HG03135 (cell line): ENCODE measurements at regions not wholly inside any gene's neighbourhood (a gene's known extent, or its start where the extent isn't known, plus 50 kb on each side); places are given as distances from the start of the nearest gene placed in this dataset.
"Not testable (repeated sequence)": the region's sequence is repeated elsewhere in the genome, so short reads cannot be mapped to it uniquely, and the experiment has no call there.

Experiments used
- ATAC-seq: cut with Tn5 transposase; IDR thresholded peaks from one replicate; pipeline ENCODE4 v1.9.1; 2021; ENCODE audit warnings: mild to moderate bottlenecking, moderate library complexity; ENCODE audit not compliant: unreplicated experiment

DNA sequence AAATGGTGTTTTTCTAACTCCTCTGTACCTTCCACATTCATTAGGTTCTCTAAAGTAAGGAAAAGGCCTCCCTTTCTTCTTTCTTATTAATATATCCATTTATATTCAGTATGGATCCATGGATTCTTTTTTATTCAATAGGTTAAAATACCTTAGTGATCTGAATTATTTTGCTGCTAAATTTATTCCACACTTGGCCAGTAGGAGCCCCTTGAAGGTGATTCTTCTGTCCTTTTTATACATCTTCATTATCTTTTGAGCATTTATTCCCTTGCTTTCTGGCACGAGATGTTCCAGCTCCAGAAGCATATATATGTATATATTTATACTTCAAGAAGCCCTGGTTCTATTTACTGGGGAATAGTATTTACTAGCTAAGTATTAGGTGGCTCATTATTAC, 311.8 kb upstream of the SGCD start:
- no peak for ATAC-seq

GRCh38 chr5:156019130-156019529, 307.8 kb upstream of the SGCD start:
- no peak for ATAC-seq

DNA sequence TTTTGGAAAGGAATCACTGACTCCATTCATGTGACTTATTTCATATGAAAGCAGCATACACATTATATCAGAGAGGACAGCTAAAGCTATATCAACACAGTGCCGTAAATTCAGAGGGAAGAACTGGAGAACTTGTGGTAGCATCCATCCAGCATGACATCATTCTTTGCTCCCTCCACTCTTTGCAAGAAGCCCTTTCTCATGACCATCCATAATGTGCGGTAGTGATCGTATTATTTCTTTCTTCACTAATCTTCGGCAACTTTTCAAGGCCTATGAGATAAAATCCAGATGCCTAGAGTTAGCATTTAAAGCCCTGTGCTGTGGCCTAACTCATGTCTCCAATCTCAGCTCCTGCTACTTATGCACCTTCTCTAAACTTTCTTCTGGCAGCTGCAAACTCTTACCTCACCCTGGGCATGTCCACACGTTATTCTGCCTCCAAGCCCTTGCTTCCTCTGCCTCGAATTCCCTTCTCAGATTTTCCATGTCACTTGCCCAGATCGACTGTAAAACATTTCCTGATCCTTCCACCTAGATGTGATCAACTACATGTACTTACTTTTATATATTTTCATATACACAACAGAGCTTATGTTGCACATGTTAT, 307.3 kb upstream of the SGCD start:
- ATAC-seq: no peak

GRCh38 chr5:156020647-156021046, 306.3 kb upstream of the SGCD start:
- no peak for ATAC-seq

DNA sequence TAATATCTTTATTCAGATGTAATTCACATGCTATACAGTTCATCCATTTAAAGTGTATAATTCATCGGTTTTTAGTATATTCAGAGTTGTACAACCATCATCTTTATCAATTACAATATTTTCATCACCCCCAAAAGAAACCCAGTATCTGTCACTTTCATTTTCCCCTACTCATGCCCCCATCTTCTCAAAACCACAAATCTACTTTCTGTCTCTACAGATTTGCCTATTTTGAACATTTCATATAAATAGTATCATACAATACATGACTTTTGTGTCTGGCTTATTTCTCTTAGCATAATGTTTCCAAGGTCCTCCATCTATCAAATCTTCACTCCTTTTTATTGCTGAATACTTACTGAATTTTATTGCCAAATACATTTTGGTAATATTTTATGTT, 305.1 kb upstream of the SGCD start:
- no peak for ATAC-seq

GRCh38 chr5:156025656-156026055, 301.3 kb upstream of the SGCD start:
- ATAC-seq: no peak

DNA sequence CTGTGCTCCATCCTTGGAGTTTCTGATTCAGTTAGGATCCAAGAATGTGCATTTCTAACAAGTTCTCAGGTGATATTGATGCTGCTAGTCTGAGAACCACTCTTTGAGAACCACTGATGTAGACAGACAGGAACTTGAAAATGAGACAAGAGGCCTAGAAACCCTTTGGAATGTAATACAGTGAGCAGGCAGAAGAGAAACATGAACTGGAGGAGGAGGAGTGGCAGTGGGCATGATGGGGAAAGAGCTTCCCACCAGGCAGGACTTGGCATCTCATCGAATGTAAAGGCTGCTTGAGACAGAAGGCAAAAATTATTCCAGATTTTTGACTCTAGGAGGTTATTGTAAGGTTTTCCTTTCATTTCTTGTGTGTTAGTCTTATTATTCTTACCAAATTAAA, 295.8 kb upstream of the SGCD start:
- no peak for ATAC-seq

DNA sequence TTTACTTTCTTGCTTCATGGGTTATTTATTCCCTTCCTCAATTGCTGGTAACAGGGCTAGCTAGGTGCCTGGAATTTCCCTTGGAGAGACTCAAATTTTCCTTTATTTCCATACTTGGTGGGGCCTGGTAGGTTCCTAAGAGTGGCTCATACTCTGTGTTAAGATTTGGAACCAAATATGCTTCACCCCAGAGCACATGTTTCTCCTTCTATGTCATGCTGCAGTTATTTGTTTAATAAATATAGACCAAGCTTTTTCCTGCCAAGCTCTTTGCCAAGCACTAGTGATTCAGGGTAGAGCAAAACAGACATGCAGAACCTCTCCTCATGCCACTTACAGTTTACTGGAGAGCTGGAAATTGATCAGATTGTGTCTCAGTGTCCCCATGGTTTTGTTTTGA, 290.3 kb upstream of the SGCD start:
- ATAC-seq: no peak

DNA sequence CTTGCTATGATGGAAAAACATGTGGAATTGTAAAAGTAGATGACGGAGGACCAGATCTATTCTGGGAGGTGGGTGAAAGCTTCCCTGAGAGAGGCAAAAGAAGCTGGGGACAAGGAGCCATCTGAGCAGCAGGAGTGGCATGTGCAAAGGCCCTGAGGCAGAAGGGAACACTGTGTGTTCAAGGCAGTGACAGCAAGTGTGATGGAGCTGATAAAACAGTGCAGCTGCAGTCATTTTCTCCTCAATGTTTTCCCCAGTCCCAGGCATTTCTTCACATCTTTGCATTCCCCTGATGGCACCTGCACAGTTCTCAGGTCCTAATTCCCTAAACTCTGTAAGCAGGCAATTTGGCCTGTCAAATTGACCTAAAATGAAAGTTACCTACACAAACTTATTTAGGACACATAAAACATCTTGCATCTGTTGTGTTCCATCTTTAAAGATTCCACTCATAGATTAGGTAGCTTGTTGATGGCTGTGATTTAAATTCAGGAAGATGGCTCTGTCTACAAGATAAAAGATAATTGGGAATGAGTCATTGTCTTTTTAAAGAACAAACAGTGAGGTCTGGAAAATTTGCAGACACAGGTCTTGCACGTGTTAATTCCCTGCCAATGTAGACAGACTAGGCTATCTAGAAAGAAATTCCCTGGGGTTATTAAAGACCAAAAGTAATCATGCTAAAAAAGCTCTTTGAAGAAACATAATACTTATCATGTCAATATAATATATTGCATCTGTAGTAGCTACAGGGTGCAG, 289.6 kb upstream of the SGCD start:
- ATAC-seq: no peak

- ATAC-seq: no peak
These were observed 284.2 kb upstream of the SGCD start for GRCh38 chr5:156042726-156043125.

DNA sequence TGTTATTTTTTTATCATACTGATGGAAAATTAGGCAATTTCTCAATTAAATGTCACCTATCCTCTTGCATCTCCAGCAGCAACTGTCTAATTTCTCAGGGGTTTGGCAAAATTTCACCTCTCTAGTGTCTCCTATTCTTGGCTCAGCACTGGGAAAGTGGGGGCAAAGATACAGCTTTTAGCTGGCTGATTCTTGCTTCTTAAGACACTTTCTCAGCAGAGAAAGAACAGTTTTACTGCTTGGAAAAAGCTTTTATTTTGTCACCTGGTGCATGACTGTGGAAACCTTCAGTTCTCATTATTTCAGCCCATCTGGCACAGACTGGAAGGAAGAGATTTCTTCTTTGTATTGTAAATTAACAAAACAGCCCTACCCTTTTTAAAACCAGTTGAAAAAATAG, 283.6 kb upstream of the SGCD start:
- ATAC-seq: no peak

DNA sequence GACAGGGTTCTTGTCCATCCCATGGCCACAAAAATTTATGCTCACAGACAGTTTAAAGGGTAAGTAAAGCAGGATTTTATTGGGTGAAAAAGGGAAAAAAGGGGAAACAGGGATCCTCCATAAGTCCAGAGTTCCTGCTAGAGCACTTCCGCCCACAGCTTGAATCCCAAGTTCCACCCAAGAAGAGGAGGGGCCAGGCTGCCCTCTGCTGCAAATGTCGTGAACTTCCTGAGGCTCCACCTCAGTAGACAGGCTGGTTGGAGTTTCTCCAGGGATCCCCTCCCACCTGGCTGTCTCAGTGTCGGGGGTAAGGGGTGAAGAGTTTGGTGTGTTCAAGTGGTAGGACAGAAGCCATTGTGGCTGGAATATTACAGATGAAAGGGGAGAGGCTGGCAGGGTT, 275.0 kb upstream of the SGCD start:
- ATAC-seq: no peak

DNA sequence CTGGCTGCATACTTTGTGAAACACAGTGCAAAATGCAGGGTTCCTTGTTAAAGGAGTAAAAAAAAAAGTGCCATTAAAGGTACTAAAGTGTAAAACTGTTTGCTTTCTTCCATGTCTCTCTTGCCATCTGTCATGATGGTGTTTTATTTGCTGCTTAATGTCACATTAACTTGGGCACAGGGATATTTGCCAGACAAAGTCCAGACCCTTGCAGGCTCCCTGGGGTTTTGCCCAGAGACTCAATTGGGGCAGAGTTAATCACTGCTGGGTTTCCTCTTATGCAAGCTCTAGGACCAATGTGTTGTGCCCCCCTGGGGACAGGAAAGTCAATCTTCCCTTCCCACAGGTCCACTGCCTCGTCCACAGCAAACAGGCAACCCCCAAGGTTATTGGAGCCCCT, 274.3 kb upstream of the SGCD start:
- ATAC-seq: no peak

GRCh38 chr5:156053056-156053455, 273.9 kb upstream of the SGCD start:
- ATAC-seq: no peak

DNA sequence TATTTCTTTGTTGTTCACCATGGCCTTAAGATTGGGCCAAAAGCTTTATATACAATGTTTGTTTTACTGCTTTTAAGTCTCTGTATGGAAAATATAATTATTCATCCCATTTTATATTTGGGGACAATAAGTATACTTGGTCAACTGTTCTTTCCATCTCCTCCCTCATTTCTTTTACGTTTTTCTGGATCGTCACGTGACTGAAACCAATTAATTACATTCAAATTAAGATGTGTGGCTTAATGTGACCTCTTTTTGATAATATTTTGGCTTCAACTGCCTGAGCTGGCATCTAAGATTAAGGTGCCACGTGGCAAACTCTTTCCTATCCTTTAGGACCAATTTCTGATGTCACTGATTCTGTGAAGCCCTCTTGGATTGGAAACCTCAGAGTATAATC, 250.1 kb upstream of the SGCD start:
- ATAC-seq: no peak

DNA sequence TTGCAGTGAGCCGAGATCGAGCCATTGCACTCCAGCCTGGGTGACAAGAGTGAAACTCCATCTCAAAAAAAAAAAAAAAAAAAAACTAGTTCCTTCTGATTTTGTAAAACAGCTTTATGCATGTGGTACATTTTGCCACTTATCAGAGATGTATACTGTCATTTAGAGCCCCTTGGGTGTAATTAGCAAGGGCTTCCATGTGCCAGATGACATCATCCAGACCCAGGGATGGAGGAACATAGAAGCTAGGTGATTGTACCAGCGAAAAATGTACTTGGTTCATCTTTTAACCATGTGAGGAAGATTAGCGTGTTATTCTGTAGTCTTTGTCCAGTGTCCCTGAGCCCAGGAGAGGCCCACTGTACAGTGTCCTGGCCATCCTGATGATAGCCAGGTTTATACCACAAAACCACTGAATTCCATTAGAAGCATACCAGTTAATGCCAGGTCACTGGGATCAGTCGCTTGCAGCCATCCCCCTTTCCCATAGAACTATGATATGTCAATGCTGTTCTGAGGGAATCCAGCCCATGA, 239.3 kb upstream of the SGCD start:
- no peak for ATAC-seq

DNA sequence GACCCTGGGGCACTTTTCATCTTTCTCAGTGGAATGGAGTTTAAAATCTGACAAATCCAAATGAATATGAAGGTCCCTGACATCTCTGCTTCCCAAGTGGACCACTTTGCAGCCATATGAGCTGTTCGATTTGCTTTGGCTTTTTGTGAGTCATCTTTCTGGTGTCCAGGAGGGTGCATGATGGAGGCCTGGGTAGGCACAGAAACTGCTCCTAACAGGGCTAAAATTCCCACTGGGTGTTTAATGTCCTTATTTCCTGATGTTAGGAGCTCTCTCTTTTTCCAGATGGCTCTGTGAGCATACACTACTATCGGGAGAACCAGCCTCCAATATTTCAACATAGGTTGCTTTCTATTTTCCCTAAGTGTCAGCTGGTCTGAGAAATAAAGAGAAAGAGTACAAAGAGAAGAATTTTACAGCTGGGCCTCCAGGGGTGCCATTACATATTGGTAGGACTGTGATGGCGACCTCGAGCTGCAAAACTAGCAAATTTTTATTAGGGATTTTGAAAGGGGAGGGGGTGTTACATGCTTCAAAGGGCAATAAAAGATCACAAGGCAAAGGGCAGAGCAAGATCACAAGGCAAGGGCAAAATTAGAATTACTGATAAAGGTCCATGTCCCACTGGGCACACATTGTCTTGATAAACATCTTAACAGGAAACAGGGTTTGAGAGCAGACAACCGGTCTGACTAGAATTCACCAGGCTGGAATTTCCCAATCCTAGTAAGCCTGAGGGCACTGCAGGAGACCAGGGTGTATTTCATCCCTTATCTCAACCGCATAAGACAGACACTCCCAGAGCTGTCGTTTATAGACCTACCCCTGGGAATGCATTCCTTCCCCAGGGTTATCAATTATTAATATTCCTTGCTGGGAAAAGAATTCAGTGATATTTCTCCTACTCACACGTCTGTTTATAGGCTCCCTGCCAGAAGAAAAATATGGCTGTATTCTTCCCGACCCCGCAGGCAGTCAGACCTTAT, 236.7 kb upstream of the SGCD start:
- not testable (repeated sequence) for ATAC-seq

GRCh38 chr5:156093024-156093423, 233.9 kb upstream of the SGCD start:
- ATAC-seq: no peak

GRCh38 chr5:156094001-156094400, 233.0 kb upstream of the SGCD start:
- no peak for ATAC-seq

DNA sequence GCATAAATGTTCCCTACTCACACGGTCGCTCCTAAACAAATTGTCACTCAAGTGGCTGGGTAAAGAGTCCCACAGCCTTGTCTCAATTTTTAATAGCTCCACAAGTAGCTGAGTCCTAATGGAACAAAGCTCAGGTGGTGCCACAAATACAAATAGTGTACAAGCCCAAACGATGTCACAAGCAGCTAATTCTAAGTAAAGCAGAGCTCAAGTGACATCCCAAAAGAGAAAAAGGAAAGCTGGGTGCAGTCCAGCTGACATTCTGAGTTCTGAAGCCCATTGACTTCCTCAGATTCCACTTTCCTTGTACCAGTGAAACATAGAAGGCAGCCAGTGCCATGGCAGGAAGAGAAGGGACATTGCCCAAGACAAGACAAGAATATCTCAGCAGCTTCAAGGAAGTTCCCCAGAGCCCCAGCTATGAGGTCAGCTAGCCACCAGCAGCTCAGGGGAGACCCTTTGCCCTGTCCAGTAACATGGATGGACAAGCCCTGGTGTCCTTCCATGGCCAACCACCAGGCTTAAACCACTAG, 231.2 kb upstream of the SGCD start:
- ATAC-seq: no peak

- no peak for ATAC-seq
These were observed 230.7 kb upstream of the SGCD start for GRCh38 chr5:156096259-156096658.
